Loucy (cell line): ENCODE measurements at regions not wholly inside any gene's neighbourhood (a gene's known extent, or its start where the extent isn't known, plus 50 kb on each side); places are given as distances from the start of the nearest gene placed in this dataset.

ENCODE experiments used
- EZH2phosphoT487 ChIP-seq: fragments of 200-600 bp; IDR thresholded peaks from 2 replicates; pipeline ENCODE4 v1.6.1; 2018; ENCODE audit warnings: antibody characterized with exemption, mild to moderate bottlenecking, moderate library complexity, borderline replicate concordance
- TF ChIP-seq, protein P1 (sequence below): fragments of 200-600 bp; sonication (generic); conservative IDR thresholded peaks from 2 replicates; pipeline ENCODE4 v1.5.1; 2014; ENCODE audit warnings: mild to moderate bottlenecking, antibody characterized with exemption, low read length

DNA sequence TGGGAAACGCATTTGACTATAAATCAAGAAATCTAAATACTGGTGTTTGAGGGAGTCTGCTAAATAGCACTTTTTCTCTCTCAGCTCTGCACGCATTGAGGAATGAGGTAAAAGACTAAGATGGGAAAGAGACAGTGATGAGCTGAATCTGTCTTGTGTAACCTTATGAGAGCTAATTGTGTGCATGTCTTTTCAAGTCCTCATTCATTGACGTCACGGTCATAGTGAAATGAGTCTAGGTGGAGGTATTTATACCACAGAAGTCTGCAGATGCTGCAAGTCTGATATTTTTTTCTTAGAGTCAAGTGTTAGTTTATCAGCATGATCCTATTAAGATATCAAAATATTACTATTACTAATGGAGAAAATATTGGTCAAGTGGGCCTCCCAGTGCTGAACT is 361.5 kb upstream of the HS3ST1 start:
- TF ChIP-seq, protein P1, sequence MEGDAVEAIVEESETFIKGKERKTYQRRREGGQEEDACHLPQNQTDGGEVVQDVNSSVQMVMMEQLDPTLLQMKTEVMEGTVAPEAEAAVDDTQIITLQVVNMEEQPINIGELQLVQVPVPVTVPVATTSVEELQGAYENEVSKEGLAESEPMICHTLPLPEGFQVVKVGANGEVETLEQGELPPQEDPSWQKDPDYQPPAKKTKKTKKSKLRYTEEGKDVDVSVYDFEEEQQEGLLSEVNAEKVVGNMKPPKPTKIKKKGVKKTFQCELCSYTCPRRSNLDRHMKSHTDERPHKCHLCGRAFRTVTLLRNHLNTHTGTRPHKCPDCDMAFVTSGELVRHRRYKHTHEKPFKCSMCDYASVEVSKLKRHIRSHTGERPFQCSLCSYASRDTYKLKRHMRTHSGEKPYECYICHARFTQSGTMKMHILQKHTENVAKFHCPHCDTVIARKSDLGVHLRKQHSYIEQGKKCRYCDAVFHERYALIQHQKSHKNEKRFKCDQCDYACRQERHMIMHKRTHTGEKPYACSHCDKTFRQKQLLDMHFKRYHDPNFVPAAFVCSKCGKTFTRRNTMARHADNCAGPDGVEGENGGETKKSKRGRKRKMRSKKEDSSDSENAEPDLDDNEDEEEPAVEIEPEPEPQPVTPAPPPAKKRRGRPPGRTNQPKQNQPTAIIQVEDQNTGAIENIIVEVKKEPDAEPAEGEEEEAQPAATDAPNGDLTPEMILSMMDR, result no peak
- no peak for TF ChIP-seq EZH2phosphoT487
